ENCODE measurements at regions not wholly inside any gene's neighbourhood (a gene's known extent, or its start where the extent isn't known, plus 50 kb on each side); places are given as distances from the start of the nearest gene placed in this dataset.

DNA sequence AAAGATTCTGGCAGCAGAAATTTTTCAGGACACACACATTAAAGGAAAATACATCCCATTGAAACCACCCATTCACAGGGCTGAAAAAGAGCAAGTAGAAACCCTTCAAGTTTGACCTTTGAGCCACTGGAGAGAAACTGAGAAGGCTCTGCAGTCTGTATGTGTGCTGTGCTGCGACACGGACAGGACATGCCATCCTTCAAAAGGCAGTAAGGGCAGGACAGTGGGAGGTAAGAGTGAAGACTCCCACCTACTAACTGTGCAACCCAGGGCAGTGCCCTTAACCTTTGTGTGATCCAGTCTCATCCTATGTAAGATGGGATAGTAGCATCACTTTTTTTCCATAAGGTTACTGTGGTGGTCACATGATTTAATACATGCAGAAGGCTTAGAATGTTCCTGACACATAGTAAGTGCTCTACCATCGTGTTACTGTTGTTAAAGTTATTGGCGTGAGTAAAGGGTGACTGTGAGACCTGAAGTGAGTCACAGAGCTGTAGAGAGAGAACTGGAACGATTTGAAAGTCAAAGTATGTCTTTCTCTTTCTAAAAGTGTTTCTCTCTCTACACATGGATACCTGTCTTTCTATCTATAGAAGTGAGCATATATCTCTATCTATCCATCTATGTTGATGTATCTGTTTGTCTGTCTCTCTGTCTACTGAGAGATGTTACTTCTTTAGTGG, 153.7 kb upstream of the OLIG3 start:
- TF ChIP-seq, protein P1, sequence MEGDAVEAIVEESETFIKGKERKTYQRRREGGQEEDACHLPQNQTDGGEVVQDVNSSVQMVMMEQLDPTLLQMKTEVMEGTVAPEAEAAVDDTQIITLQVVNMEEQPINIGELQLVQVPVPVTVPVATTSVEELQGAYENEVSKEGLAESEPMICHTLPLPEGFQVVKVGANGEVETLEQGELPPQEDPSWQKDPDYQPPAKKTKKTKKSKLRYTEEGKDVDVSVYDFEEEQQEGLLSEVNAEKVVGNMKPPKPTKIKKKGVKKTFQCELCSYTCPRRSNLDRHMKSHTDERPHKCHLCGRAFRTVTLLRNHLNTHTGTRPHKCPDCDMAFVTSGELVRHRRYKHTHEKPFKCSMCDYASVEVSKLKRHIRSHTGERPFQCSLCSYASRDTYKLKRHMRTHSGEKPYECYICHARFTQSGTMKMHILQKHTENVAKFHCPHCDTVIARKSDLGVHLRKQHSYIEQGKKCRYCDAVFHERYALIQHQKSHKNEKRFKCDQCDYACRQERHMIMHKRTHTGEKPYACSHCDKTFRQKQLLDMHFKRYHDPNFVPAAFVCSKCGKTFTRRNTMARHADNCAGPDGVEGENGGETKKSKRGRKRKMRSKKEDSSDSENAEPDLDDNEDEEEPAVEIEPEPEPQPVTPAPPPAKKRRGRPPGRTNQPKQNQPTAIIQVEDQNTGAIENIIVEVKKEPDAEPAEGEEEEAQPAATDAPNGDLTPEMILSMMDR (IDR thresholded peaks at IDR 0.05), result no peak
- no peak for TF ChIP-seq EZH2 (IDR thresholded peaks at IDR 0.05)

All from neural progenitor cell (in vitro differentiated cells).